Large intestine (tissue), 3 donors: ENCODE measurements at regions not wholly inside any gene's neighbourhood (a gene's known extent, or its start where the extent isn't known, plus 50 kb on each side); places are given as distances from the start of the nearest gene placed in this dataset.
A peak's percentile ranks its signal among the peaks of the same experiment; 100 is the strongest.

Experiments
- DNase-seq, 2 donors: peaks; one replicate each; pipeline versions ENCODE4 v3.0.0 to v3.0.0-alpha.2; 2013
- H3K27ac ChIP-seq: one replicate; pipeline ENCODE4 v1.5.1; 2013; ENCODE audit warnings: low read length
- H3K27me3 ChIP-seq: 2 replicates; pipeline ENCODE4 v1.6.1; 2013; ENCODE audit warnings: low read length; ENCODE audit not compliant: control insufficient read depth, insufficient read depth
- H3K36me3 ChIP-seq: 2 replicates; pipeline ENCODE4 v1.6.1; 2013; ENCODE audit warnings: low read length; ENCODE audit not compliant: control insufficient read depth, insufficient read depth
- H3K4me1 ChIP-seq: one replicate; pipeline ENCODE4 v1.6.1; 2013; ENCODE audit warnings: low read length; ENCODE audit not compliant: control insufficient read depth, insufficient read depth
- H3K4me3 ChIP-seq: one replicate; pipeline ENCODE4 v1.5.1; 2013; ENCODE audit warnings: low read length
- H3K9me3 ChIP-seq: one replicate; pipeline ENCODE4 v1.6.1; 2013; ENCODE audit warnings: mild to moderate bottlenecking, low read depth, low read length, moderate library complexity; ENCODE audit not compliant: control insufficient read depth
- WGBS: methylation state at CpG from one replicate; pipeline ENCODE4 v1.1.5; 2013; ENCODE audit warnings: low lambda C conversion rate; ENCODE audit not compliant: insufficient coverage; 5-methylcytosine and 5-hydroxymethylcytosine counted together

DNA sequence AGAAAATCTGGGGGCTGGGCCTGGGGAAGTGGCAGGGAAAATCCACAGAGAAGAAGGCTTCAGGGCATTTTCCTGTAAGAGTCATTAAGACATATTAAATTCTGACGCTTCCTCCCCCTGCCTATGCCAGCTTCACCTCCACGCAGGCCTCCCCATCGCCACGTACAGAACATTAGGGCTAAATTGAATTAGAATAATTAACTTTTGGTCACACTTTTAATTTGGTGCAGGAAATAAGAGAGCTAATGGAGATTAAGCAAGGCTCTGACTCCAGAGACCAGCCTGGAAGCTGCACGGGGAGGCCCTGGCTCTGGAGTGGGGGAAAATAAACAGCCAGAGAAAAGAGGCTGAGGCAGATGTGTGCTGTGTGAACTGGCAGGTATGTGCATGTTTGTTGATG, 148.0 kb downstream of the CCT6B start:
- DNase-seq, result no peak
- WGBS, result 17% methylated on average over 1 of the region's 5 CpGs
- H3K9me3 ChIP-seq, result no peaks in the 10 kb centered on the region

DNA sequence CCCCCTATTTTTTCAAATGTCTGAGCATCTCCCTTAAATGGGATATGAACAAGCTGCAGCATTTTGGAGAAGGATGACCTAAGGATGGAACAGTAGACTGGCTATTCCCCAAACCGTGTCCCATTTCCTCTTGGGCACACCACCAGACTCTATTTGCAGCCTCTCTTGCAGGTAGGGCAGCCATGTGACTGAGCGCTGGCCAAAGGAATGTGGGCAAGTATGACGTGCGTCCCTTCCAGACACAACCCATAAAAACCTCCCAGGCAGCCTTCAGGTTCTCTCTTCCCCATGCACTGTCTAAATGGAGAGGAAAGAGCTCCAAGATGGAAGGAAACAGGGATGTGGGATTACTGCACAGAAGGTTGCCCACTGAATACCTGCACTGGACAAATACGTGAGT, 149.7 kb downstream of the CCT6B start:
- no peak overlapping the region for H3K27ac ChIP-seq
- H3K4me3 ChIP-seq, result no peak overlapping the region
- no peak for DNase-seq
- H3K36me3 ChIP-seq, result no peaks in the 10 kb centered on the region
- peaks cover 2% of the 10 kb centered on the region for H3K27me3 ChIP-seq
- no peaks in the 10 kb centered on the region for H3K4me1 ChIP-seq
- WGBS, result no CpG with 5 or more reads among the region's 5 CpGs
- H3K9me3 ChIP-seq, result no peaks in the 10 kb centered on the region

More for the DNA sequence above, 148.0 kb downstream of the CCT6B start:
- Histone ChIP-seq H3K27ac (no peak overlapping the region), H3K36me3 (no peaks in the 10 kb centered on the region), H3K4me3 (no peak overlapping the region), H3K27me3 (peaks cover 4% of the 10 kb centered on the region), H3K4me1 (no peaks in the 10 kb centered on the region)

DNA sequence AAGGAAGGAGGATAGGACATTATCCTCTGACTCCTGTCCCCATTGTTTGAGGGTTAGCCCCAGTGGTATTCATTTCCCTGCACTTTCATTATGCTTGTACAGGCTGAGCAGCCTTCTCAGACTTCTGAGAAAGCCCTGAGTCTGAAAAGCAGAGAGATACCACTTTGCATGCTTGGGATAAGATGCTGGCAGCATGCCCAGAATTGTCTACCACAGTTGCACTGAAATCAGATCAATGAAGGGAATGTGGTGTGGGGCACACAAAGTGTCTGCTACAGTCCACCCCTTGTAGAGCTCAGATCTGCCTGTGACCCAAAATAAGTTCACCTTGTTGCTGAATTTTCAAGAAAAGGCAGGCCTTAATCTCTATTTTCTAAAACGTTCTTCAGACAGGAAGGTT, 160.6 kb downstream of the CCT6B start:
- Histone ChIP-seq H3K27ac (no peak overlapping the region), H3K9me3 (no peaks in the 10 kb centered on the region), H3K27me3 (no peaks in the 10 kb centered on the region), H3K4me3 (no peak overlapping the region), H3K4me1 (no peaks in the 10 kb centered on the region), H3K36me3 (no peaks in the 10 kb centered on the region)
- no CpG with 5 or more reads among the region's 1 CpG for WGBS
- no peak for DNase-seq

DNA sequence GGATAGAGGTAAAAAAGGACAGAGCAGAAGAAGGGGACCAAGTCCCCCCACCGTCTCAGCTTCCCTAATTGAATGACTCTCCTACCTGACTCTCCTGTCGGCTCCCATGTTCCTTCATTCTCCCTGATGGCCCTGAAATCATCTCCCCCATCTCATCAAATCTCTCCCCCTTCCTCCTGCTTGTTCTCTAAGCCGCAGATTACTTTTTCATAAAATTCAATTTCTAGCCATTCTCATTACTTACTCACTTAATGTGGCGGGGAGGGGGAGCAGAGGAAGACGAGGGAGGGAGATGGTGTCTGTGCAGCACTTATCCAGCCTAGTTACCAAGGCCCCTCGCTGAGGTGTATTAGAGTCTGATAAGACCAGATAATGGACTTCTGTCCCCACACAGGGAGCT, 161.5 kb downstream of the CCT6B start:
- Histone ChIP-seq H3K4me3 (no peak overlapping the region), H3K27ac (no peak overlapping the region), H3K9me3 (no peaks in the 10 kb centered on the region), H3K4me1 (no peaks in the 10 kb centered on the region), H3K36me3 (no peaks in the 10 kb centered on the region), H3K27me3 (no peaks in the 10 kb centered on the region)
- DNase-seq, result no peak
- 42% methylated on average over 2 of the region's 6 CpGs for WGBS

DNA sequence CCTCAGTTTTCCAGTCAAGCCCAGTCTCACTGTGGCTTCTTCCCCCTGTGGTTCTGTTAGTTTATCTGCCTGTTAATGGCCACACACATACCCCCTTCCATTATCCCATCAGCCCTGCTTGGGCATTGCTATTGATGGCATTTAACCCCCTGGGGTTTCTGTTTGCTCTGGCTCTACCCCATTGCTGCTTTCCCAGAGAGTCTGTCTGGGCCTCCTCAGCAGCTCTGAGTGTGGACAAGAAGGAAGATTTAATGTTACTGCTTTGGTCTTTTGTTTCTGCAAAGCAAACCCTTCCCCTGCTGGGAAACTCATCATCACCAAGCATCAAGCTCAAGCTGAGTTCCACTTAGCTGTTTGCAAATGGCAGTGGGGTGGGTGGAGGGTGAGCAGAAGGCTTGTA, 162.7 kb downstream of the CCT6B start:
- no peak for DNase-seq
- Histone ChIP-seq H3K4me3 (no peak overlapping the region), H3K27me3 (no peaks in the 10 kb centered on the region), H3K27ac (no peak overlapping the region), H3K36me3 (no peaks in the 10 kb centered on the region), H3K4me1 (no peaks in the 10 kb centered on the region), H3K9me3 (no peaks in the 10 kb centered on the region)

DNA sequence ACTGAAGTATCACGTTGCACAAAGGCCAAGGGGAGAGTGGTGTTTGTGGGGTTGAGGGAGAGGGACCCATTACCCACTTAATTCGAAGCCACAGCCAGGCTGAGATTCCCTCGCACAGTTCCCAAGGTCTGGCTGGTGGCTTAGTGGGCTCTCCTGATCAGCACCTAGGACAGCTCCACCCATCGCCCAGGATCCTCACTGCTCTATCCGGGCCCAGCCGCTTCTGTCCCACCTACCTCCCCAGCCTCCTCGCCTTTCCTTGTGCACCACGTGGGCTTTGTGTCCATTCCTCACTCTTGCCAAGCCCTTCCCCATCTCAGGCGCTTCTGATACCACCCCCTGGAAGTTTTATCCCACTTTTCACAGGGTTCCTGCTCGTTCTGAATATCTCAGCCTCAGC, 163.5 kb downstream of the CCT6B start:
- H3K27ac ChIP-seq, result no peak overlapping the region
- no peak overlapping the region for H3K4me3 ChIP-seq
- H3K4me1 ChIP-seq, result no peaks in the 10 kb centered on the region
- DNase-seq, result peak in 1 of 2 donors; percentile 17
- no peaks in the 10 kb centered on the region for H3K9me3 ChIP-seq
- WGBS, result no CpG with 5 or more reads among the region's 10 CpGs
- no peaks in the 10 kb centered on the region for H3K27me3 ChIP-seq
- H3K36me3 ChIP-seq, result no peaks in the 10 kb centered on the region

DNA sequence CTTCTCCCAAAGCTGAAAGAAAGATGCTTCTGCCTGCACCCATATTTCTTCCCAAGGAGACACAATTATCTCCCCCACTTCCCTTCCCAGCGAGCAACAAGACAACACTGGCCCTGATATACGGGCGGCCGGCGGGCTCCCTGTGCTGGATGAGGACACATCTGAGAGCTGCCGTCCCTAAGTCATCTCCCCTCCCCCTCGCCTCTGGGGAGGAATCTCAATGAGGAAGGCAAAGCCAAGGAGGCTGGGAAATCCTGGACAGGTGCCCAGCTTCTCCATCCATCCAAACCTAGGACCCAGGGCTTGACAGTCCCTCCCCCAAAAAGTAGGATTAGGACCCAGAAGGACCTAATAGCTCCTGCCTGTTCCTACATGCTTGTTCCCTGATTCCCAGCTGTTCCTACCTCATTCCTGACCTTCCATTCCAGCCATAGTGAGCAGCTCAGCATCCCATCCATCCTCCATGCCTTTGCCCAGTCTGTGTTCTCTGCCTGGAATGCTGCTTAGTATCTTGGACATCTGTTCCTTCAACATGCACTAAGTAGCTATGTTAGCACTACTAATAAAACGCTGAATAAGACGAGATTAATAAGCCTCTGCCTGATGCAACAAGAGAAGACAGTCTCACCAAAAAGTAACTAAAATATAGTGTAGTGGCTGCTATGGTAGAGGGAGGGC, 167.9 kb downstream of the CCT6B start:
- no CpG with 5 or more reads among the region's 9 CpGs for WGBS
- no peaks in the 10 kb centered on the region for H3K4me1 ChIP-seq
- no peak for DNase-seq
- H3K27ac ChIP-seq, result no peak overlapping the region
- H3K36me3 ChIP-seq, result no peaks in the 10 kb centered on the region
- H3K9me3 ChIP-seq, result no peaks in the 10 kb centered on the region
- H3K27me3 ChIP-seq, result no peaks in the 10 kb centered on the region
- H3K4me3 ChIP-seq, result no peak overlapping the region

DNA sequence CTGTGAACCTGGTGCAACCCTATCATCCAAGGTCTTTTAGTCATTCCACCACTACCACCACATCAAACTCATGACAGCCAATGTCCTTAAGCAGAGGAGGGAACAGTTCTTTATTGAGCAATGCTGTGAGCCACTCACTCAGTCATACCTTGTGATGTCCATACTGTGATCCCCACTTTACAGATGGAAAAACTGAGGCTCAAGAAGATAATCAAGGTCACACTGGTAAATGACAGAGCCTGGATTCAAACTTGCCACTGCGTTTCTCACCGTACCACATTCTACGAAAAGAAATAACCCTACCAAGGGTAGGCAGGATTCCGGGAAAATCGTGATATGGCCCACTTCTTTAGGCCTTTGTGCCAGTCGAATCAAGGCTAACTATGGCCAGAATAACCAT, 172.6 kb downstream of the CCT6B start:
- DNase-seq, result no peak
- Histone ChIP-seq H3K4me3 (no peak overlapping the region), H3K4me1 (no peaks in the 10 kb centered on the region), H3K27ac (no peak overlapping the region), H3K9me3 (no peaks in the 10 kb centered on the region), H3K27me3 (no peaks in the 10 kb centered on the region), H3K36me3 (no peaks in the 10 kb centered on the region)
- WGBS, result no CpG with 5 or more reads among the region's 6 CpGs

DNA sequence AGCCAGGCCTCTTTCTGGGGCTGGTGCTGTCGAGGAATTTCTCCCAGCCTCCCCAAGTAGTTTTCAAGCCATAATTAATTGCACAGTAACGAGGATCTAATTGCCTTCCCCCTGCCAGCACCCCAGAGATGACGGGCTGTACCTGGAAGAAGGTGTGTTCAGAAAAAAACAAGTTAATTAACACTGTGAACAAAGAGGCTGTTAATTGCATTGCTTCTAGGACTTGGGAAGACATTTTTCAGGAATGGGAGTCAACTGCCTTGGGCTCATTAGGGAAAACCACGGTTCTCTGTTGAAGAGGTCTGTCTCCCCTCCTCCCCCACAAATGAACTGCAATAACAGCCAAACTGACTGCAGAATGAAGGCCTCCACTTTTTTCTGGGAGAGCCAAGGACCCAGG, 176.7 kb downstream of the CCT6B start:
- no peaks in the 10 kb centered on the region for H3K4me1 ChIP-seq
- DNase-seq, result no peak
- H3K27me3 ChIP-seq, result no peaks in the 10 kb centered on the region
- no peak overlapping the region for H3K27ac ChIP-seq
- no CpG with 5 or more reads among the region's 4 CpGs for WGBS
- no peaks in the 10 kb centered on the region for H3K9me3 ChIP-seq
- H3K36me3 ChIP-seq, result no peaks in the 10 kb centered on the region
- H3K4me3 ChIP-seq, result no peak overlapping the region

DNA sequence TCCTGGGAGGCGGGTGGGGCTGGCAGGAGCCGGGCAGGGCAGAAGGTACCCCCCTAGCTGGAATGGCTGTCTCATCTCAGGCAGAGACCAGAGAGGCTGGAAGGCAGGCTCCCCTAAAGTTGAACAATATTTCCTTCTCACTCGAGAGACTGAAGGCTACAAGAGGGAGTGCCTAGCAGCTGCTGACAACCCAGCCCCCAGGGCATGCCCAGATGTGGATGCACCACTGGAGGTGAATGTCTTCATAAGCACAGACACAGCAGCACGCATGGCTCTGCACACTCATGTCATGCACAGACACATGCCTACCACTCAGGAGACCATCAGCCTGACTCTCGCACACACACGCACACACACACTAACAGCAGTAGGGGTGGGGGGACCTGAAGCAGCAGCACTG, 179.0 kb downstream of the CCT6B start:
- no peak overlapping the region for H3K4me3 ChIP-seq
- no CpG with 5 or more reads among the region's 6 CpGs for WGBS
- H3K36me3 ChIP-seq, result no peaks in the 10 kb centered on the region
- no peak overlapping the region for H3K27ac ChIP-seq
- no peaks in the 10 kb centered on the region for H3K9me3 ChIP-seq
- no peaks in the 10 kb centered on the region for H3K4me1 ChIP-seq
- no peak for DNase-seq
- no peaks in the 10 kb centered on the region for H3K27me3 ChIP-seq

DNA sequence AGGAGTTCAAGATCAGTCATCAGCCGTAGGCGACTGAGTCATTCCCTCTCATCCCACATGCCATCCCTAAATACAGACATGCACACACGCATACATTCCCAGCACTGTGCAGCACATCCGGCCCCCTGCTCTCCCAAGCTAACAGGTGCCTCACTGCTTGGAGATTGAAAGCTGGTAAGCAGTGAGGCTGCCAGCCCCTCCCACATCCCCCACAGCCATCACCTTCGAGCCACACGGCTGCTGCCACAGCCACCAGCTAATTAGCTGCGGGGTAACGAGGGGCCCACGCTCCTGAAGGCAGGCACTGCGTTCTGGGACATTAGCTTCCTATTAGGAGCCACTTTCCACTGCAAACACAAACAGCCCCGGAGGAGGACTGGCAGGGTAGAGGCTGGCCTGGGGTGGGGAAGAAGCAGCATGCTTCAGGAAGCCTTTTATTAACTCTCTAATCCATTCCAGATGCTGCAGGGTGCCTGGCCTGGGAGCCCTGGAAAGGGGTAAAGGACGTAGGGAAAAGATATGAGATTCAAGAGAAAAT, 179.6 kb downstream of the CCT6B start:
- no peak overlapping the region for H3K4me3 ChIP-seq
- no peaks in the 10 kb centered on the region for H3K27me3 ChIP-seq
- H3K4me1 ChIP-seq, result no peaks in the 10 kb centered on the region
- H3K27ac ChIP-seq, result no peak overlapping the region
- H3K9me3 ChIP-seq, result no peaks in the 10 kb centered on the region
- WGBS, result no CpG with 5 or more reads among the region's 12 CpGs
- DNase-seq, result no peak
- H3K36me3 ChIP-seq, result no peaks in the 10 kb centered on the region
